ENCODE measurements at regions not wholly inside any gene's neighbourhood (a gene's known extent, or its start where the extent isn't known, plus 50 kb on each side); places are given as distances from the start of the nearest gene placed in this dataset.
"Not testable (repeated sequence)": the region's sequence is repeated elsewhere in the genome, so short reads cannot be mapped to it uniquely, and the experiment has no call there.

GRCh38 chr2:185268651-185269050, 470.0 kb upstream of the FSIP2 start:
- no peak for DNase-seq (ENCODE audit: low read depth)
- no peak overlapping the region for H3K4me2 ChIP-seq (ENCODE audit: low read length)
- no peaks in the 10 kb centered on the region for H4K20me1 ChIP-seq (ENCODE audit: insufficient read depth, low read length)
- H2AFZ ChIP-seq (ENCODE audit: low read depth, low read length), result no peak overlapping the region
- H3K27ac Mint-ChIP-seq (ENCODE audit: unreplicated experiment), result no peak overlapping the region
- no peak overlapping the region for H3K4me3 ChIP-seq (ENCODE audit: insufficient read depth, low read depth, low read length)
- no peak overlapping the region for H3K9ac ChIP-seq (ENCODE audit: low read length)
- no peaks in the 10 kb centered on the region for H3K36me3 ChIP-seq (ENCODE audit: insufficient read depth, low read length)
- no peak overlapping the region for H3K27ac ChIP-seq (ENCODE audit: low read depth, low read length)
- H3K9me3 ChIP-seq (ENCODE audit: insufficient read depth, low read depth, low read length), result no peaks in the 10 kb centered on the region
- H3K27me3 ChIP-seq (ENCODE audit: insufficient read depth, low read length), result no peaks in the 10 kb centered on the region
- H3K36me3 Mint-ChIP-seq (ENCODE audit: low read depth, unreplicated experiment), result no peaks in the 10 kb centered on the region
- H3K4me1 Mint-ChIP-seq (ENCODE audit: low read depth, unreplicated experiment), result no peaks in the 10 kb centered on the region
- no peak for TF ChIP-seq CTCF (IDR thresholded peaks at IDR 0.05; ENCODE audit: insufficient read depth, low read depth, low read length)
- TF ChIP-seq EZH2 (IDR thresholded peaks at IDR 0.05; ENCODE audit: insufficient read depth, low read length), result no peak
- H3K27me3 Mint-ChIP-seq (ENCODE audit: low read depth, unreplicated experiment), result no peaks in the 10 kb centered on the region
- no peaks in the 10 kb centered on the region for H3K79me2 ChIP-seq (ENCODE audit: insufficient read depth, low read length)
- peaks cover 2% of the 10 kb centered on the region for H3K9me3 Mint-ChIP-seq (ENCODE audit: unreplicated experiment)
- H3K4me1 ChIP-seq (ENCODE audit: insufficient read depth, low read length), result no peaks in the 10 kb centered on the region
- no peak for FAIRE-seq
- H3K4me3 Mint-ChIP-seq (ENCODE audit: unreplicated experiment), result no peak overlapping the region

DNA sequence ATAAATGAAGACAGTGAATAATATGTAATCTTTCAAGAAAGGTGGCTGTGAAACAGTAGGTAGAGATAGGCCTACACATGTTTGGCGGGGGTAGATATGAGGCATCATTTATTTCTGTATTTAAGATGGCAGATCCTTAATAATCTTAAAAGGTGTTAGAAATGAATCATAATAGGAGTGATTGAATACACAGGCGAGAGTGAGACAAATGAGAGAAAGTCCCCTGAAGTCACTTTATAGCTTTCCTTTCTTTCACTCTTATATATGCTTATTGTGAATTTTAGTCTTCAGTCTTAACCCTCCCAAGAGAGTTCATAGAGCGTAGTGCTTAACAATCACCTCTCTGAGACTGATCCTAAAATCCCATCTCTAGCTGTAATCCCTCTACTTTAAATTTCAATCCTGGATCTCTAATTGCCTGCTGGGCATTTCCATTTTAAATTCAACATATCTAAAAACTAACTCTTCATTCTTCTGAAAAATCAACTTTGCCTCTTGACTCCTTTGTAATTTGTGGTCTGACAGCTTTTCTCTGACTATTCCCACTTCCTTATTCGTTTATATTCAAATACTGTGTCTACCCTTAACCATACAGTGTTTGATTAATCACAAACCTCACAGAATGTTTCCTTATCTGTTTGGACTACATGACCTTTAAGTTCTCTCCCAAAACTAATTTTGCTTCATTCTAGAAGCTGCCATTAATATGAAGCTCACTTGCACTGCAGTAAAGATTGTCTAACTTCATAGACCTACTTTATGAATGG, 463.7 kb upstream of the FSIP2 start:
- no peaks in the 10 kb centered on the region for H4K20me1 ChIP-seq (ENCODE audit: insufficient read depth, low read length)
- no peak overlapping the region for H3K4me2 ChIP-seq (ENCODE audit: low read length)
- no peaks in the 10 kb centered on the region for H3K4me1 ChIP-seq (ENCODE audit: insufficient read depth, low read length)
- DNase-seq (ENCODE audit: low read depth), result no peak
- TF ChIP-seq CTCF (IDR thresholded peaks at IDR 0.05; ENCODE audit: insufficient read depth, low read depth, low read length), result no peak
- TF ChIP-seq EZH2 (IDR thresholded peaks at IDR 0.05; ENCODE audit: insufficient read depth, low read length), result no peak
- H2AFZ ChIP-seq (ENCODE audit: low read depth, low read length), result no peak overlapping the region
- no peaks in the 10 kb centered on the region for H3K36me3 ChIP-seq (ENCODE audit: insufficient read depth, low read length)
- no peaks in the 10 kb centered on the region for H3K4me1 Mint-ChIP-seq (ENCODE audit: low read depth, unreplicated experiment)
- no peaks in the 10 kb centered on the region for H3K9me3 ChIP-seq (ENCODE audit: insufficient read depth, low read depth, low read length)
- no peak for FAIRE-seq
- H3K79me2 ChIP-seq (ENCODE audit: insufficient read depth, low read length), result no peaks in the 10 kb centered on the region
- H3K27ac ChIP-seq (ENCODE audit: low read depth, low read length), result no peak overlapping the region
- no peaks in the 10 kb centered on the region for H3K27me3 Mint-ChIP-seq (ENCODE audit: low read depth, unreplicated experiment)
- H3K4me3 ChIP-seq (ENCODE audit: insufficient read depth, low read depth, low read length), result no peak overlapping the region
- no peak overlapping the region for H3K4me3 Mint-ChIP-seq (ENCODE audit: unreplicated experiment)
- no peak overlapping the region for H3K27ac Mint-ChIP-seq (ENCODE audit: unreplicated experiment)
- no peaks in the 10 kb centered on the region for H3K36me3 Mint-ChIP-seq (ENCODE audit: low read depth, unreplicated experiment)
- no peaks in the 10 kb centered on the region for H3K27me3 ChIP-seq (ENCODE audit: insufficient read depth, low read length)
- no peaks in the 10 kb centered on the region for H3K9me3 Mint-ChIP-seq (ENCODE audit: unreplicated experiment)
- H3K9ac ChIP-seq (ENCODE audit: low read length), result no peak overlapping the region

DNA sequence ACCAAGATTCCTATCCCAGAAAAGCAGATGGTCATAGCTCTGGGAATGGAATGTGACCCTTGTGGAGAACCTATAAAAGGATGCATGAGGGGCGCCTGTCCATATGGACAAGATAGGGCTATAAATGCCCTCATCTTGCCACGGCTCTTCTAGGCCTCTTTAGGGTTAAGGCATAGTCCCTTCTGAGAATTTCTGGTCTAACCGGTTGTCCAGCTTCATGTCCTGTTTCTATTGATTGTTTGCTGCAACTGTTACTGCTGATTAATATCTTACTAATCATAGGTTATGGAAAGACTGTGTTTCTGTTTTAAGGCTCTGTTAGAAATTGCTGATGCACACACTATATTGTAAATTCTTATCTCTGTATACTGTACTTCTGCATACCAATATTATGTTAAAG, 462.6 kb upstream of the FSIP2 start:
- H4K20me1 ChIP-seq (ENCODE audit: insufficient read depth, low read length); H3K27ac ChIP-seq (ENCODE audit: low read depth, low read length); H3K36me3 ChIP-seq (ENCODE audit: insufficient read depth, low read length); H3K27ac Mint-ChIP-seq (ENCODE audit: unreplicated experiment); H3K4me1 ChIP-seq (ENCODE audit: insufficient read depth, low read length); H3K4me1 Mint-ChIP-seq (ENCODE audit: low read depth, unreplicated experiment); H3K79me2 ChIP-seq (ENCODE audit: insufficient read depth, low read length); H3K27me3 Mint-ChIP-seq (ENCODE audit: low read depth, unreplicated experiment); H3K36me3 Mint-ChIP-seq (ENCODE audit: low read depth, unreplicated experiment); DNase-seq (ENCODE audit: low read depth); H3K9me3 Mint-ChIP-seq (ENCODE audit: unreplicated experiment); H3K4me3 ChIP-seq (ENCODE audit: insufficient read depth, low read depth, low read length); H3K9ac ChIP-seq (ENCODE audit: low read length); FAIRE-seq; H2AFZ ChIP-seq (ENCODE audit: low read depth, low read length); H3K27me3 ChIP-seq (ENCODE audit: insufficient read depth, low read length); H3K9me3 ChIP-seq (ENCODE audit: insufficient read depth, low read depth, low read length); H3K4me3 Mint-ChIP-seq (ENCODE audit: unreplicated experiment); H3K4me2 ChIP-seq (ENCODE audit: low read length): not testable (repeated sequence)
